GM12878 (cell line): ENCODE measurements at regions not wholly inside any gene's neighbourhood (a gene's known extent, or its start where the extent isn't known, plus 50 kb on each side); places are given as distances from the start of the nearest gene placed in this dataset.

ENCODE experiments used
- DPF2 ChIP-seq: fragments of 450-650 bp; IDR thresholded peaks from 2 replicates; pipeline ENCODE4 v1.6.1; 2017; ENCODE audit warnings: mild to moderate bottlenecking
- MAX ChIP-seq: IDR thresholded peaks from 2 replicates; pipeline ENCODE4 v1.6.1; 2012; ENCODE audit warnings: low read depth, low read length, improper control_type of control experiment
- NFIC ChIP-seq: IDR thresholded peaks from 2 replicates; pipeline ENCODE4 v1.6.1; 2012; ENCODE audit warnings: low read depth, mild to moderate bottlenecking, inconsistent platforms, low read length, moderate library complexity
- POLR2A ChIP-seq: IDR thresholded peaks from 2 replicates; pipeline ENCODE4 v1.6.1; 2011; ENCODE audit warnings: low read depth, mild to moderate bottlenecking, low read length
- POLR2AphosphoS5 ChIP-seq: IDR thresholded peaks from 2 replicates; pipeline ENCODE4 v1.6.1; 2011; ENCODE audit warnings: mild to moderate bottlenecking, low read length, inconsistent platforms
- ZZZ3 ChIP-seq: IDR thresholded peaks from 2 replicates; pipeline ENCODE4 v1.6.1; 2011; ENCODE audit warnings: low read depth; ENCODE audit not compliant: control insufficient read depth, insufficient read length

GRCh38 chr4:79027656-79028055 lies 88.4 kb upstream of the PAQR3 start:
- TF ChIP-seq NFIC (no peak), DPF2 (no peak), POLR2A (no peak), ZZZ3 (no peak), POLR2AphosphoS5 (no peak), MAX (no peak)
